GM23248 (cell line): ENCODE measurements at regions not wholly inside any gene's neighbourhood (a gene's known extent, or its start where the extent isn't known, plus 50 kb on each side); places are given as distances from the start of the nearest gene placed in this dataset.
"Not testable (repeated sequence)": the region's sequence is repeated elsewhere in the genome, so short reads cannot be mapped to it uniquely, and the experiment has no call there.

Experiments used
- DNase-seq: peaks from one replicate; pipeline ENCODE4 v3.0.0-alpha.2; 2015
- H2AFZ ChIP-seq: fragments of 200-600 bp; sonication (generic); 2 replicates; pipeline ENCODE4 v1.6.1; 2016; ENCODE audit warnings: antibody characterized with exemption
- H3F3A ChIP-seq: fragments of 200-600 bp; sonication (generic); 2 replicates; pipeline ENCODE4 v1.6.1; 2016; ENCODE audit warnings: mild to moderate bottlenecking, antibody characterized with exemption, mixed run types; ENCODE audit not compliant: insufficient read depth
- H3K27ac ChIP-seq: fragments of 200-600 bp; sonication (generic); 2 replicates; pipeline ENCODE4 v1.5.1; 2016; ENCODE audit warnings: mild to moderate bottlenecking
- H3K27me3 ChIP-seq: fragments of 200-600 bp; sonication (generic); replicated peaks from 2 replicates; pipeline ENCODE4 v1.6.1; 2016; ENCODE audit warnings: mild to moderate bottlenecking; ENCODE audit not compliant: insufficient read depth
- H3K36me3 ChIP-seq: fragments of 200-600 bp; sonication (generic); 2 replicates; pipeline ENCODE4 v1.6.1; 2016; ENCODE audit warnings: low read depth, mild to moderate bottlenecking
- H3K4me1 ChIP-seq: fragments of 200-600 bp; sonication (generic); 2 replicates; pipeline ENCODE4 v1.6.1; 2016; ENCODE audit warnings: mild to moderate bottlenecking; ENCODE audit not compliant: insufficient read depth
- H3K4me2 ChIP-seq: fragments of 200-600 bp; sonication (generic); one replicate; pipeline ENCODE4 v1.6.1; 2016; ENCODE audit warnings: mild to moderate bottlenecking; ENCODE audit not compliant: unreplicated experiment
- H3K4me3 ChIP-seq: fragments of 200-600 bp; sonication (generic); 2 replicates; pipeline ENCODE4 v1.5.1; 2016; ENCODE audit warnings: mild to moderate bottlenecking
- H3K79me2 ChIP-seq: fragments of 200-600 bp; sonication (generic); 2 replicates; pipeline ENCODE4 v1.6.1; 2016; ENCODE audit warnings: mild to moderate bottlenecking; ENCODE audit not compliant: insufficient read depth
- H3K9ac ChIP-seq: fragments of 200-600 bp; sonication (generic); 2 replicates; pipeline ENCODE4 v1.6.1; 2016; ENCODE audit warnings: mild to moderate bottlenecking
- H3K9me2 ChIP-seq: fragments of 200-600 bp; sonication (generic); 2 replicates; pipeline ENCODE4 v1.6.1; 2016; ENCODE audit warnings: mixed run types, mild to moderate bottlenecking, moderate library complexity; ENCODE audit not compliant: insufficient read depth
- H3K9me3 ChIP-seq: fragments of 200-600 bp; sonication (generic); one replicate; pipeline ENCODE4 v1.6.1; 2017; ENCODE audit warnings: low read depth
- H4K20me1 ChIP-seq: fragments of 200-600 bp; sonication (generic); 2 replicates; pipeline ENCODE4 v1.6.0; 2016; ENCODE audit not compliant: insufficient read depth
- EZH2 ChIP-seq: fragments of 200-600 bp; sonication (generic); IDR thresholded peaks from 2 replicates; pipeline ENCODE4 v1.6.1; 2018; ENCODE audit warnings: antibody characterized with exemption, mild to moderate bottlenecking; ENCODE audit not compliant: insufficient read depth, poor library complexity, severe bottlenecking
- EZH2phosphoT487 ChIP-seq: fragments of 200-600 bp; sonication (generic); IDR thresholded peaks from 2 replicates; pipeline ENCODE4 v1.6.1; 2018; ENCODE audit warnings: antibody characterized with exemption, moderate library complexity, mild to moderate bottlenecking, low read depth; ENCODE audit not compliant: insufficient read depth
- WGBS, 2 experiments: methylation state at CpG; one replicate each; pipeline ENCODE4 v1.1.6; 2015 to 2017; ENCODE audit warnings: low lambda C conversion rate in 2 of 2, low coverage in 1 of 2; ENCODE audit errors: missing lambda C conversion rate in 2 of 2; 5-methylcytosine and 5-hydroxymethylcytosine counted together
- in situ Hi-C: fragments of 300-500 bp; cut with MboI; formaldehyde crosslinking; loops from 2 replicates; pipeline ENCODE4 v1.15.0; 2020

GRCh38 chr5:83404182-83404716 is 67.3 kb upstream of the VCAN start:
- H3K9me2 ChIP-seq = no peaks in the 10 kb centered on the region
- no peak overlapping the region for H3K27ac ChIP-seq
- H3K4me1 ChIP-seq = no peaks in the 10 kb centered on the region
- no peaks in the 10 kb centered on the region for H3F3A ChIP-seq
- 88 to 95% methylated on average over 3 of the region's 3 CpGs for WGBS, 2 experiments
- H3K9me3 ChIP-seq = no peaks in the 10 kb centered on the region
- no peak overlapping the region for H3K4me2 ChIP-seq
- H4K20me1 ChIP-seq = no peaks in the 10 kb centered on the region
- H3K79me2 ChIP-seq = no peaks in the 10 kb centered on the region
- in situ Hi-C loops = no loop called here
- H3K9ac ChIP-seq = no peak overlapping the region
- no peak for DNase-seq
- no peak overlapping the region for H2AFZ ChIP-seq
- no peaks in the 10 kb centered on the region for H3K27me3 ChIP-seq
- TF ChIP-seq EZH2 = no peak
- TF ChIP-seq EZH2phosphoT487 = no peak
- no peaks in the 10 kb centered on the region for H3K36me3 ChIP-seq
- no peak overlapping the region for H3K4me3 ChIP-seq

GRCh38 chr5:83405662-83406061 is 65.9 kb upstream of the VCAN start:
- no peak overlapping the region for H3K4me2 ChIP-seq
- no peaks in the 10 kb centered on the region for H3K36me3 ChIP-seq
- H3K9me2 ChIP-seq = no peaks in the 10 kb centered on the region
- no peak overlapping the region for H3K4me3 ChIP-seq
- 78 to 91% methylated on average over 3 of the region's 3 CpGs for WGBS, 2 experiments
- H3K79me2 ChIP-seq = no peaks in the 10 kb centered on the region
- H3K9me3 ChIP-seq = no peaks in the 10 kb centered on the region
- H4K20me1 ChIP-seq = no peaks in the 10 kb centered on the region
- no peaks in the 10 kb centered on the region for H3F3A ChIP-seq
- H3K27me3 ChIP-seq = no peaks in the 10 kb centered on the region
- H2AFZ ChIP-seq = no peak overlapping the region
- DNase-seq = no peak
- H3K9ac ChIP-seq = no peak overlapping the region
- no peak overlapping the region for H3K27ac ChIP-seq
- TF ChIP-seq EZH2phosphoT487 = no peak
- no peak for TF ChIP-seq EZH2
- in situ Hi-C loops = no loop called here
- H3K4me1 ChIP-seq = no peaks in the 10 kb centered on the region

DNA sequence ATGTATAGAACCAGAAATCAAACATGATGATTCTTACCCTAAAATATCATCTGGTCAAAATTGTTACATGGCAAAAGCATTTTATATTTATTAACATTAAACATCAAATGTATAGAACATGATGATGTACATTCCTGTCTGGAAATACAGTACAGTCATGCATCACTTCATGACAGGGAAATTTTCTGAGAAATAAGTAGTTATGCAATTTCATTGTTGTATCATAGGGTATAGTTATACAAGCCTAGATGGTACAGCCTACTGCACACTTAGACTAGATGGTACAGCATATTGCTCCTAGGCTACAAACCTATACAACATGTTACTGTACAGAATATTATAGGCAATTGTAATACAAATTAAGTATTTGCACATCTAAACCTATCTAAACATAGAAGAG is 64.6 kb upstream of the VCAN start:
- in situ Hi-C loops = no loop called here

GRCh38 chr5:83407931-83408330 is 63.6 kb upstream of the VCAN start:
- Histone ChIP-seq H3K4me3 (no peak overlapping the region), H4K20me1 (no peaks in the 10 kb centered on the region), H3K9ac (no peak overlapping the region), H3K4me1 (no peaks in the 10 kb centered on the region), H3K9me2 (no peaks in the 10 kb centered on the region), H3K9me3 (no peaks in the 10 kb centered on the region), H3K79me2 (no peaks in the 10 kb centered on the region), H3F3A (no peaks in the 10 kb centered on the region), H3K4me2 (no peak overlapping the region), H3K27me3 (no peaks in the 10 kb centered on the region), H3K36me3 (no peaks in the 10 kb centered on the region), H2AFZ (no peak overlapping the region), H3K27ac (no peak overlapping the region)
- no peak for TF ChIP-seq EZH2phosphoT487
- TF ChIP-seq EZH2 = no peak
- in situ Hi-C loops = no loop called here
- no peak for DNase-seq

More for the DNA sequence above, 64.6 kb upstream of the VCAN start:
- Histone ChIP-seq H2AFZ (no peak overlapping the region), H3K4me2 (no peak overlapping the region), H4K20me1 (no peaks in the 10 kb centered on the region), H3K4me3 (no peak overlapping the region), H3K9me2 (no peaks in the 10 kb centered on the region), H3K27ac (no peak overlapping the region), H3K36me3 (no peaks in the 10 kb centered on the region), H3K4me1 (no peaks in the 10 kb centered on the region), H3F3A (no peaks in the 10 kb centered on the region), H3K79me2 (no peaks in the 10 kb centered on the region), H3K9ac (no peak overlapping the region), H3K27me3 (no peaks in the 10 kb centered on the region), H3K9me3 (no peaks in the 10 kb centered on the region)
- no peak for TF ChIP-seq EZH2
- no peak for TF ChIP-seq EZH2phosphoT487
- DNase-seq = no peak

DNA sequence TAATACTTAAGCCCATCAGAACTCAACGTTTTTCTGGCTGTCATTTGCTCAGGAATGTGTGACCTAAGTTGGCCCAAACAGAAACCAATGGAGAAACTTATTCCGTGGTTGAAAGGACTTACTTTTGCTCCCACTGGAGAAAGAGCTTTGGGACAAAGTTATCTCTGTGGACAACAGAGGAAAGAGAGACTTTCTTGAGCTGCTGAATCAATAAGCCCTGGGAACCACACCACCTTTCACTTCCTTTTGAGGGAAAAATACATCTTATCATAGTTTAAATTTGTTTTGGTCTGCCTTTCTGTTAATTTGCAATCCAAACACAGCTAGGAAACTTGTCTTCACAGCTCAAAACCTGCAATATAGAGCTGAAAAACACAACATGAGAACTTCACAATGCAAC is 62.8 kb upstream of the VCAN start:
- Histone ChIP-seq H3K9ac (no peak overlapping the region), H3K4me1 (no peaks in the 10 kb centered on the region), H4K20me1 (no peaks in the 10 kb centered on the region), H3K36me3 (no peaks in the 10 kb centered on the region), H3K9me3 (no peaks in the 10 kb centered on the region), H3K4me2 (no peak overlapping the region), H3K27ac (no peak overlapping the region), H3K9me2 (no peaks in the 10 kb centered on the region), H3K79me2 (no peaks in the 10 kb centered on the region), H3K4me3 (no peak overlapping the region), H3K27me3 (no peaks in the 10 kb centered on the region), H3F3A (no peaks in the 10 kb centered on the region), H2AFZ (no peak overlapping the region)
- DNase-seq = no peak
- WGBS, 2 experiments = 26 to 27% methylated on average over 2 of the region's 2 CpGs
- TF ChIP-seq EZH2phosphoT487 (no peak), EZH2 (no peak)
- in situ Hi-C loops = no loop called here

GRCh38 chr5:83409776-83410175 is 61.8 kb upstream of the VCAN start:
- H3K36me3 ChIP-seq, H3K9ac ChIP-seq, H3K27me3 ChIP-seq, in situ Hi-C loops, H3K79me2 ChIP-seq, DNase-seq, H3F3A ChIP-seq, H3K4me2 ChIP-seq, H3K4me3 ChIP-seq, H3K9me2 ChIP-seq, H3K9me3 ChIP-seq, H3K27ac ChIP-seq, H3K4me1 ChIP-seq, H2AFZ ChIP-seq, H4K20me1 ChIP-seq: not testable (repeated sequence)
- 62 to 68% methylated on average over 2 of the region's 2 CpGs for WGBS, 2 experiments

DNA sequence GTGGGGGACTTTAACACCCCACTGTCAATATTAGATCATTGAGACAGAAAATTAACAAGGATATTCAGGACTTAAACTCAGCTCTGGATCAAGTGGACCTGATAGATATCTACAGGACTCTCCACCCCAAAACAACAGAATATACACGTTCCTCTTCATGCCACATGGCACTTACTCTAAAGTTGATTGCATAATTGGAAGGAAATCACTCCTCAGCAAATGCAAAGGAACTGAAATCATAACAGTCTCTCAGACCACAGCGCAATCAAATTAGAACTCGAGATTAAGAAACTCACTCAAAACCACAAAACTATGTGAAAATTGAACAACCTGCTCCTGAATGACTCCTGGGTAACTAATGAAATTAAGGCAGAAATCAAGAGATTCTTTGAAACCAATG is 61.2 kb upstream of the VCAN start:
- DNase-seq, in situ Hi-C loops, H4K20me1 ChIP-seq, H3K9me2 ChIP-seq, H3K4me1 ChIP-seq, H3K27me3 ChIP-seq, H3K4me2 ChIP-seq, H3K79me2 ChIP-seq, H3K36me3 ChIP-seq, H3K9ac ChIP-seq, H3K9me3 ChIP-seq, H3K4me3 ChIP-seq, H2AFZ ChIP-seq, H3K27ac ChIP-seq: not testable (repeated sequence)
- H3F3A ChIP-seq = peaks cover 13% of the 10 kb centered on the region
- WGBS, 2 experiments = 70 to 71% methylated on average over 3 of the region's 3 CpGs
